Breast epithelium (tissue), 3 donors: ENCODE measurements at regions not wholly inside any gene's neighbourhood (a gene's known extent, or its start where the extent isn't known, plus 50 kb on each side); places are given as distances from the start of the nearest gene placed in this dataset.

Source experiments
- POLR2AphosphoS5 ChIP-seq, 3 donors: sonication (generic); formaldehyde crosslinking; IDR thresholded peaks; one replicate each; pipeline ENCODE4 v1.6.1; 2017; ENCODE audit warnings: antibody characterized with exemption in 3 of 3
- TF ChIP-seq, protein P1 (sequence below), 3 donors: fragments of 450-650 bp; IDR thresholded peaks; one replicate each; pipeline ENCODE4 v1.5.1; 2016 to 2017; ENCODE audit warnings: antibody characterized with exemption in 3 of 3, mild to moderate bottlenecking in 3 of 3, moderate library complexity in 3 of 3

DNA sequence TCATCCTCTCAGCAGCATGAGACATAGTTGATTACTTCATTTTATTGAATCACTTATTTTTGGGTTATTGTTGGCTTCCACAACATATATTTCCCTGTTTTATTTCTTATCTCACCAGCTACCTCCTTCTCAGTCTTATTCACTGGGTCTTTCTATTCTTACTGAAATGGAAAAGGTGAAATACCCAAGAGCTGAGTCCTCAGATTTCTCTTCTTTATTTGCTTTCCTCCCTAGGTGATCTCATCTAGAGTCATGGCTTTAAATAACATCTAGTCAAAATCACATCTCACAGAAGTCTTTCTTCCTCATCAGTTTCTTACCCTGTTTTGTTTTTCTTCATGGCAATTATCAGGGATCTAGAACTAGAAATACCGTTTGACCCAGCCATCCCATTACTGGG, 105.0 kb upstream of the RBBP8 start:
- TF ChIP-seq, protein P1, sequence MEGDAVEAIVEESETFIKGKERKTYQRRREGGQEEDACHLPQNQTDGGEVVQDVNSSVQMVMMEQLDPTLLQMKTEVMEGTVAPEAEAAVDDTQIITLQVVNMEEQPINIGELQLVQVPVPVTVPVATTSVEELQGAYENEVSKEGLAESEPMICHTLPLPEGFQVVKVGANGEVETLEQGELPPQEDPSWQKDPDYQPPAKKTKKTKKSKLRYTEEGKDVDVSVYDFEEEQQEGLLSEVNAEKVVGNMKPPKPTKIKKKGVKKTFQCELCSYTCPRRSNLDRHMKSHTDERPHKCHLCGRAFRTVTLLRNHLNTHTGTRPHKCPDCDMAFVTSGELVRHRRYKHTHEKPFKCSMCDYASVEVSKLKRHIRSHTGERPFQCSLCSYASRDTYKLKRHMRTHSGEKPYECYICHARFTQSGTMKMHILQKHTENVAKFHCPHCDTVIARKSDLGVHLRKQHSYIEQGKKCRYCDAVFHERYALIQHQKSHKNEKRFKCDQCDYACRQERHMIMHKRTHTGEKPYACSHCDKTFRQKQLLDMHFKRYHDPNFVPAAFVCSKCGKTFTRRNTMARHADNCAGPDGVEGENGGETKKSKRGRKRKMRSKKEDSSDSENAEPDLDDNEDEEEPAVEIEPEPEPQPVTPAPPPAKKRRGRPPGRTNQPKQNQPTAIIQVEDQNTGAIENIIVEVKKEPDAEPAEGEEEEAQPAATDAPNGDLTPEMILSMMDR (IDR thresholded peaks at IDR 0.05), result no peak
- TF ChIP-seq POLR2AphosphoS5 (IDR thresholded peaks at IDR 0.05), result no peak
